ENCODE measurements at regions not wholly inside any gene's neighbourhood (a gene's known extent, or its start where the extent isn't known, plus 50 kb on each side); places are given as distances from the start of the nearest gene placed in this dataset.

DNA sequence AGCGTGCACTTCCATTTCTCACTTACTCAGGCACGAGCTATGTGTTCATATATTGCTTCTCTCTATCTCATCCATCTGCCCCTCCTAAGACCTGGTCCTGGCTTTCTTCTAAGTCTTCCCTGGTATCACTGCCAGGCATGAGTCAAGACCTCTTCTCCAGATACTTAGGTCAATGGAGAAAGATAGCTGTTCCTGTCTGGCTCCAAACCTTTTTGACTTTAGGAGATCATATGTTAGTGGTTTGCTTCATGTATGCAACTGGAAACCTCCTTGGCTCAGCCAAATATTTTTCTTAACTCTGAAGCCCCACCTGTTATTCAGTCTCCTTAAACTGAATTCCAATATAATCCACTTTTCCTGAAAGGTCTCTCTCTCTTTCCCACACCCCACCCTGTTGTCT is 211.6 kb upstream of the PTBP2 start:
- Histone ChIP-seq H3K27me3 (ENCODE audit: control insufficient read depth in 2 of 2, insufficient read depth in 2 of 2, low read length in 2 of 2) (no peaks in the 10 kb centered on the region), H3K36me3 (replicated peaks in 1 of 2; ENCODE audit: control insufficient read depth in 1 of 2, insufficient read depth in 2 of 2, low read length in 2 of 2) (no peaks in the 10 kb centered on the region), H3K4me2 (replicated peaks; ENCODE audit: extremely low read depth, low read length, poor library complexity, severe bottlenecking) (no peak overlapping the region), H3K9me3 (replicated peaks in 1 of 2; ENCODE audit: control insufficient read depth in 1 of 2, insufficient read depth in 1 of 2, low read length in 2 of 2) (peaks cover 5 to 12% of the 10 kb centered on the region in 2 donors), H3K9ac (ENCODE audit: insufficient read depth, low read length, poor library complexity, severe bottlenecking) (no peak overlapping the region), H2AFZ (ENCODE audit: insufficient read depth, low read depth, low read length, poor library complexity, severe bottlenecking) (no peak overlapping the region), H3K4me1 (ENCODE audit: control insufficient read depth in 1 of 2, insufficient read depth in 2 of 2, low read length in 2 of 2) (no peaks in the 10 kb centered on the region), H4K20me1 (ENCODE audit: insufficient read depth, low read length) (no peaks in the 10 kb centered on the region), H3K79me2 (ENCODE audit: insufficient read depth, low read length) (no peaks in the 10 kb centered on the region), H3K4me3 (replicated peaks in 1 of 3; ENCODE audit: low read depth in 2 of 3, low read length in 3 of 3) (no peak overlapping the region), H3K27ac (ENCODE audit: low read depth in 1 of 2, low read length in 2 of 2) (no peak overlapping the region)
- no peaks in the 10 kb centered on the region for H3K36me3 Mint-ChIP-seq
- peaks cover 2 to 16% (median 6%) of the 10 kb centered on the region in 7 donors for H3K9me3 Mint-ChIP-seq
- no peak overlapping the region for H3K27ac Mint-ChIP-seq
- no peak overlapping the region for H3K4me3 Mint-ChIP-seq
- TF ChIP-seq, protein P1, sequence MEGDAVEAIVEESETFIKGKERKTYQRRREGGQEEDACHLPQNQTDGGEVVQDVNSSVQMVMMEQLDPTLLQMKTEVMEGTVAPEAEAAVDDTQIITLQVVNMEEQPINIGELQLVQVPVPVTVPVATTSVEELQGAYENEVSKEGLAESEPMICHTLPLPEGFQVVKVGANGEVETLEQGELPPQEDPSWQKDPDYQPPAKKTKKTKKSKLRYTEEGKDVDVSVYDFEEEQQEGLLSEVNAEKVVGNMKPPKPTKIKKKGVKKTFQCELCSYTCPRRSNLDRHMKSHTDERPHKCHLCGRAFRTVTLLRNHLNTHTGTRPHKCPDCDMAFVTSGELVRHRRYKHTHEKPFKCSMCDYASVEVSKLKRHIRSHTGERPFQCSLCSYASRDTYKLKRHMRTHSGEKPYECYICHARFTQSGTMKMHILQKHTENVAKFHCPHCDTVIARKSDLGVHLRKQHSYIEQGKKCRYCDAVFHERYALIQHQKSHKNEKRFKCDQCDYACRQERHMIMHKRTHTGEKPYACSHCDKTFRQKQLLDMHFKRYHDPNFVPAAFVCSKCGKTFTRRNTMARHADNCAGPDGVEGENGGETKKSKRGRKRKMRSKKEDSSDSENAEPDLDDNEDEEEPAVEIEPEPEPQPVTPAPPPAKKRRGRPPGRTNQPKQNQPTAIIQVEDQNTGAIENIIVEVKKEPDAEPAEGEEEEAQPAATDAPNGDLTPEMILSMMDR (IDR thresholded peaks at IDR 0.05) = no peak
- H3K27me3 Mint-ChIP-seq (ENCODE audit: low read depth in 3 of 3) = peaks cover 0 to 4% (median 0%) of the 10 kb centered on the region in 3 donors
- no peaks in the 10 kb centered on the region for H3K4me1 Mint-ChIP-seq
- 63% methylated on average over 2 of the region's 2 CpGs for WGBS (ENCODE audit: insufficient coverage)
- intact Hi-C loops (cut with micrococcal nuclease) = no loop called here
- no peak for DNase-seq

DNA sequence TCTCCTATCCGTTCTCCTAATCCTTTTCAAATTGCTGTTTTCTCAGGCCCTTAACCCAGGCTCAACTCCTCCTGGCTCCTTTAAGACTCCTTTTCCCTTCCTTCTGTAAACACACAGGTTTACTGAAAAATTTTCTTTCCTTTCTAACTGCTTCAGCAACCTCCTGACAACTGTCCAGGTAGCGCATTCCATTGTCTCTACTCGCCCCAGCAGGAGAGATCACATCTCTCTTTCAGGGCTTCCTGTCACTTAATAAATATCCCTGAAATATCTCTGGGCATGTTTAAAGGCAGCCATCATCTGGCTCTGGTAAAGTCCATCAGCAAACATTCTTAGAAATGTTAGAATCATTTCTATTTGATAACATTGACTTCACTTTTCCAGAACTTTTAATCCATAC is 211.2 kb upstream of the PTBP2 start:
- Histone ChIP-seq H3K27me3 (ENCODE audit: control insufficient read depth in 2 of 2, insufficient read depth in 2 of 2, low read length in 2 of 2) (no peaks in the 10 kb centered on the region), H3K79me2 (ENCODE audit: insufficient read depth, low read length) (no peaks in the 10 kb centered on the region), H4K20me1 (ENCODE audit: insufficient read depth, low read length) (no peaks in the 10 kb centered on the region), H3K27ac (ENCODE audit: low read depth in 1 of 2, low read length in 2 of 2) (no peak overlapping the region), H3K9ac (ENCODE audit: insufficient read depth, low read length, poor library complexity, severe bottlenecking) (no peak overlapping the region), H3K9me3 (replicated peaks in 1 of 2; ENCODE audit: control insufficient read depth in 1 of 2, insufficient read depth in 1 of 2, low read length in 2 of 2) (peaks cover 5 to 12% of the 10 kb centered on the region in 2 donors), H3K4me3 (replicated peaks in 1 of 3; ENCODE audit: low read depth in 2 of 3, low read length in 3 of 3) (no peak overlapping the region), H3K4me2 (replicated peaks; ENCODE audit: extremely low read depth, low read length, poor library complexity, severe bottlenecking) (no peak overlapping the region), H3K4me1 (ENCODE audit: control insufficient read depth in 1 of 2, insufficient read depth in 2 of 2, low read length in 2 of 2) (no peaks in the 10 kb centered on the region), H2AFZ (ENCODE audit: insufficient read depth, low read depth, low read length, poor library complexity, severe bottlenecking) (no peak overlapping the region), H3K36me3 (replicated peaks in 1 of 2; ENCODE audit: control insufficient read depth in 1 of 2, insufficient read depth in 2 of 2, low read length in 2 of 2) (no peaks in the 10 kb centered on the region)
- peak overlapping the region in 1 of 7 donors; percentile 8 for H3K27ac Mint-ChIP-seq
- H3K4me1 Mint-ChIP-seq = no peaks in the 10 kb centered on the region
- H3K27me3 Mint-ChIP-seq (ENCODE audit: low read depth in 3 of 3) = peaks cover 0 to 4% (median 0%) of the 10 kb centered on the region in 3 donors
- H3K9me3 Mint-ChIP-seq = peaks cover 2 to 16% (median 6%) of the 10 kb centered on the region in 7 donors
- intact Hi-C loops (cut with micrococcal nuclease) = no loop called here
- 87% methylated on average over 3 of the region's 3 CpGs for WGBS (ENCODE audit: insufficient coverage)
- H3K4me3 Mint-ChIP-seq = no peak overlapping the region
- H3K36me3 Mint-ChIP-seq = no peaks in the 10 kb centered on the region
- DNase-seq = no peak
- TF ChIP-seq, protein P1 (IDR thresholded peaks at IDR 0.05) = no peak

Data from CD14-positive monocyte (primary cell).